A673 (cell line): ENCODE measurements at regions not wholly inside any gene's neighbourhood (a gene's known extent, or its start where the extent isn't known, plus 50 kb on each side); places are given as distances from the start of the nearest gene placed in this dataset.
"Not testable (repeated sequence)": the region's sequence is repeated elsewhere in the genome, so short reads cannot be mapped to it uniquely, and the experiment has no call there.

Source experiments
- BruUV-seq: library from RNA; stranded (reverse); fragments of 400-500 nt; replicated peaks from 2 replicates; lab custom pipeline; 2021; lab: Mats Ljungman, UMichigan
- CTCF ChIA-PET: fragments of 300-600 bp; sonication (Branson Sonifier 250); formaldehyde crosslinking; loops from one replicate; lab custom pipeline; 2022; ENCODE audit warnings: antibody characterized with exemption; lab: Charles Lee
- POLR2A ChIA-PET: fragments of 300-600 bp; sonication (Branson Sonifier 250); formaldehyde crosslinking; loops from one replicate; lab custom pipeline; 2022; ENCODE audit warnings: antibody characterized with exemption; ENCODE audit not compliant: low non-redundant PET; lab: Charles Lee
- DNase-seq: peaks from one replicate; pipeline ENCODE4 v3.0.0-alpha.2; 2015; ENCODE audit warnings: low spot score
- H3K27ac ChIP-seq: fragments of 200-600 bp; sonication (generic); 2 replicates; pipeline ENCODE4 v1.5.1; 2016; ENCODE audit warnings: mixed run types, low read depth, mild to moderate bottlenecking, mixed read lengths, antibody characterized with exemption, low read length; ENCODE audit not compliant: poor library complexity, severe bottlenecking
- H3K27me3 ChIP-seq: fragments of 200-600 bp; sonication (generic); replicated peaks from 2 replicates; pipeline ENCODE4 v1.6.1; 2017; ENCODE audit warnings: mixed run types, low read depth, mild to moderate bottlenecking, mixed read lengths, antibody characterized with exemption, low read length; ENCODE audit not compliant: insufficient read depth, poor library complexity
- H3K36me3 ChIP-seq: fragments of 200-600 bp; sonication (generic); 2 replicates; pipeline ENCODE4 v1.6.1; 2016; ENCODE audit warnings: mixed run types, mild to moderate bottlenecking, mixed read lengths, antibody characterized with exemption, low read length; ENCODE audit not compliant: insufficient read depth, poor library complexity, severe bottlenecking
- H3K4me1 ChIP-seq: fragments of 200-600 bp; sonication (generic); 2 replicates; pipeline ENCODE4 v1.6.1; 2017; ENCODE audit warnings: mixed run types, mild to moderate bottlenecking, mixed read lengths, antibody characterized with exemption, low read length; ENCODE audit not compliant: insufficient read depth, poor library complexity, severe bottlenecking
- H3K4me3 ChIP-seq: fragments of 200-600 bp; sonication (generic); 2 replicates; pipeline ENCODE4 v1.5.1; 2016; ENCODE audit warnings: low read depth, mixed run types, mild to moderate bottlenecking, mixed read lengths, low read length; ENCODE audit not compliant: poor library complexity, severe bottlenecking
- H3K9me3 ChIP-seq: fragments of 200-600 bp; sonication (generic); 2 replicates; pipeline ENCODE4 v1.6.1; 2016; ENCODE audit warnings: mixed run types, low read depth, mild to moderate bottlenecking, mixed read lengths, antibody characterized with exemption, low read length; ENCODE audit not compliant: poor library complexity, severe bottlenecking
- CTCF ChIP-seq: fragments of 300-800, 200-600 bp; sonication (generic); conservative IDR thresholded peaks from 2 replicates; pipeline ENCODE4 v1.5.1; 2017; ENCODE audit warnings: low read depth, mild to moderate bottlenecking, antibody characterized with exemption, low read length, moderate library complexity, mixed read lengths
- EZH2 ChIP-seq: fragments of 200-600 bp; sonication (generic); IDR thresholded peaks from 2 replicates; pipeline ENCODE4 v1.6.1; 2017; ENCODE audit warnings: borderline replicate concordance, low read depth, mild to moderate bottlenecking, mixed read lengths, antibody characterized with exemption, low read length; ENCODE audit not compliant: poor library complexity, severe bottlenecking
- intact Hi-C: fragments of 100-400 bp; cut with micrococcal nuclease; formaldehyde crosslinking; loops from one replicate; pipeline ENCODE4 v1.10.0; 2022; ENCODE audit not compliant: unreplicated experiment

GRCh38 chr21:9739240-9739639 lies 782.1 kb upstream of the TPTE start:
- BruUV-seq, result no TSS peak
- TF ChIP-seq CTCF (no peak), EZH2 (no peak)
- CTCF ChIA-PET, result no interaction called here

DNA sequence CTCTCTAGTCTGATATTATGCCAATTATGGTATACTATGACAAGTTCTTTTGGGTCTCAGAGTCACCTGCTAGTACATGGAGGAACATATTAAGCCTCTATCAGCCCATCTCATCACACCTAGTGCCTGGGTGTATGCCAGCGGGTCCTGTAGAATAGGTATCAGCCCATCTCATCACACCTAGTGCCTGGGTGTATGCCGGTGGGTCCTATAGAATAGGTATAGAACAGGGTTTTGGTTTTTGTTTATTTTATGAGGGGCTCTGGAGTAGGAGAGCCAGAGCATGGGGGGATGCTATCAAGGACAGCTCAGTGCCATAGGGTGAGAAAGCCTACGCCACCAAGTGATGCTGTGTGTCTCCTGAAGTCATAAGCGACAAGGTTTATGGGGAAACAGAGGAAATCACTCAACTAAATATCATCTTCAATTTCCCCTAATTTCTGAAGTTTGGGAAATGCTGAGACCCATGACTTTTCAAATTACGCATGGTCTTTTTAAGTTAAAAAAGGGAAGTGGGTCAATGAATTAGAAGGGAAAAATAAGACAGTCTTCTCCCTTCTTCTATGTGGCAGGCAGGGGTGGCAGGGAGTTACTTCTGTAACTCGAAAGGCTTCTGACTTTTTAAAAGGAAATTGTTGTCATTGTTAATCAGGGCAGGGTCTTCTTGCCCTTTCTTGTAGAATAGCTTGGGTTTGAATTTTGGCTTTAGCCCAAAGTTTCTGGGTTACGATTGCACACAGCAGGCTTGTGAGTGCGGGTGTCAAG lies 781.0 kb upstream of the TPTE start:
- peaks cover 81% of the 10 kb centered on the region for H3K9me3 ChIP-seq
- BruUV-seq, intact Hi-C loops, H3K27ac ChIP-seq, DNase-seq, H3K4me1 ChIP-seq, H3K36me3 ChIP-seq, CTCF ChIA-PET, H3K4me3 ChIP-seq, POLR2A ChIA-PET, H3K27me3 ChIP-seq: not testable (repeated sequence)

More at GRCh38 chr21:9739240-9739639, 782.1 kb upstream of the TPTE start:
- DNase-seq, result no peak
- peaks cover 83% of the 10 kb centered on the region for H3K9me3 ChIP-seq
- H3K36me3 ChIP-seq, result no peaks in the 10 kb centered on the region
- no peaks in the 10 kb centered on the region for H3K27me3 ChIP-seq
- POLR2A ChIA-PET, result no interaction called here
- H3K27ac ChIP-seq, result no peak overlapping the region
- no peaks in the 10 kb centered on the region for H3K4me1 ChIP-seq
- intact Hi-C loops, result no loop called here
- H3K4me3 ChIP-seq, result no peak overlapping the region

GRCh38 chr21:9740991-9741742 lies 780.2 kb upstream of the TPTE start:
- H3K27me3 ChIP-seq, H3K4me1 ChIP-seq, intact Hi-C loops, POLR2A ChIA-PET, H3K36me3 ChIP-seq, CTCF ChIA-PET, H3K27ac ChIP-seq, H3K4me3 ChIP-seq, DNase-seq, BruUV-seq: not testable (repeated sequence)
- peaks cover 83% of the 10 kb centered on the region for H3K9me3 ChIP-seq

GRCh38 chr21:9743566-9743965 lies 777.8 kb upstream of the TPTE start:
- H3K36me3 ChIP-seq, intact Hi-C loops, DNase-seq, POLR2A ChIA-PET, H3K27me3 ChIP-seq, H3K4me1 ChIP-seq, CTCF ChIA-PET, H3K27ac ChIP-seq, BruUV-seq, H3K4me3 ChIP-seq: not testable (repeated sequence)
- peaks cover 77% of the 10 kb centered on the region for H3K9me3 ChIP-seq

GRCh38 chr21:9744166-9744565 lies 777.2 kb upstream of the TPTE start:
- DNase-seq, intact Hi-C loops, H3K27me3 ChIP-seq, H3K4me3 ChIP-seq, BruUV-seq, POLR2A ChIA-PET, CTCF ChIA-PET, H3K27ac ChIP-seq, H3K36me3 ChIP-seq, H3K4me1 ChIP-seq: not testable (repeated sequence)
- H3K9me3 ChIP-seq, result peaks cover 76% of the 10 kb centered on the region

DNA sequence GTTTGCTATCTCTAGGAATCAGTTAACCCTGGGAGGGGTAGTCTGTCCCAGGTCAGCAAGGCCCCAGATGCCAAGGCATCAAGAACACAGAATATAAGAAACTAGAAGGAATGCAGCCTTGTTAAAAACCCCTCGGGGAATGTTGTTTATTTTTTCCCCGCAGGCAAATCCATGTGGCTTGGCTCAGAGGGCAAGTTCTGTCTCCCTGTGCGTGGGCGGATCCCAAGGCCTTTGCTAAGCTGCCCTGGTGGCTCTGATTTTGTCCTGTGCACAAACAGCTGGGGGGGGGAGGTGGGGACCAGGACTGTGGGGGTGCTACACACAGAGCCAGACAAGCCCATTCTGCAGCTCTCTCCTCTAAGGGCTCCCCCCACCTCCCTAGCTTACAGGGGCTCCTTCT lies 776.8 kb upstream of the TPTE start:
- H3K4me1 ChIP-seq, H3K4me3 ChIP-seq, BruUV-seq, H3K36me3 ChIP-seq, H3K27me3 ChIP-seq, POLR2A ChIA-PET, H3K27ac ChIP-seq, DNase-seq, intact Hi-C loops, CTCF ChIA-PET: not testable (repeated sequence)
- peaks cover 74% of the 10 kb centered on the region for H3K9me3 ChIP-seq
